Body of pancreas (tissue), 4 donors: ENCODE measurements at regions not wholly inside any gene's neighbourhood (a gene's known extent, or its start where the extent isn't known, plus 50 kb on each side); places are given as distances from the start of the nearest gene placed in this dataset.

Experiments used
- ATAC-seq: fragments of 150-250 bp; one replicate; pipeline ENCODE4 v1.9.1; 2016
- DNase-seq, 4 donors: peaks; one replicate each; pipeline ENCODE4 v3.0.0-alpha.2; 2019
- H3K27ac ChIP-seq, 4 donors: fragments of 200-600 bp; sonication (generic); 1 replicate in 3 of 4; 2 replicates in 1 of 4; pipeline versions ENCODE4 v1.5.1 to v1.6.1; 2016 to 2019; ENCODE audit warnings: mild to moderate bottlenecking in 1 of 4, mixed read lengths in 1 of 4, moderate library complexity in 1 of 4
- H3K27me3 ChIP-seq, 2 donors: fragments of 200-600 bp; sonication (generic); one replicate each; pipeline ENCODE4 v1.6.0; 2016; ENCODE audit warnings: mild to moderate bottlenecking in 1 of 2
- H3K36me3 ChIP-seq, 2 donors: fragments of 200-600 bp; sonication (generic); replicated peaks in 1 of 2; 2 replicates each; pipeline ENCODE4 v1.5.1; 2016; ENCODE audit warnings: low read depth in 2 of 2; ENCODE audit not compliant: insufficient read depth in 1 of 2
- H3K4me1 ChIP-seq: fragments of 200-600 bp; sonication (generic); one replicate; pipeline ENCODE4 v1.6.0; 2016
- H3K4me3 ChIP-seq, 2 donors: fragments of 200-600 bp; sonication (generic); 1 replicate in 1 of 2; 2 replicates in 1 of 2; pipeline ENCODE4 v1.5.1; 2016 to 2019
- H3K9me3 ChIP-seq, 3 donors: fragments of 200-600 bp; sonication (generic); 1 replicate in 2 of 3; 2 replicates in 1 of 3; pipeline ENCODE4 v1.5.1; 2016
- CTCF ChIP-seq, 7 experiments: fragments of 450-650 bp in 4 of 7; fragments of 200-600 bp in 3 of 7; sonication (generic) in 3 of 7; IDR thresholded peaks; one replicate each; pipeline ENCODE4 v1.5.1; 2016 to 2019; ENCODE audit warnings: antibody characterized with exemption in 7 of 7
- POLR2A ChIP-seq, 3 donors: fragments of 450-650 bp; IDR thresholded peaks; one replicate each; pipeline ENCODE4 v1.6.1; 2016; ENCODE audit warnings: antibody characterized with exemption in 3 of 3, mild to moderate bottlenecking in 2 of 3
- WGBS, 2 donors: methylation state at CpG; one replicate each; pipeline ENCODE4 v1.1.5; 2017; 5-methylcytosine and 5-hydroxymethylcytosine counted together
- intact Hi-C: fragments of 100-400 bp; cut with DNase I; formaldehyde crosslinking; loops from one replicate; pipeline ENCODE4 v1.15.1; 2023

- Histone ChIP-seq H3K27ac (no peak overlapping the region), H3K36me3 (no peaks in the 10 kb centered on the region), H3K4me1 (no peaks in the 10 kb centered on the region), H3K27me3 (no peaks in the 10 kb centered on the region), H3K4me3 (no peak overlapping the region), H3K9me3 (peaks cover 0 to 4% (median 0%) of the 10 kb centered on the region in 3 donors)
- 54 to 71% methylated on average over 3 of the region's 3 CpGs for WGBS, 2 donors
- no peak for TF ChIP-seq POLR2A (IDR thresholded peaks at IDR 0.05)
- no peak for TF ChIP-seq CTCF (IDR thresholded peaks at IDR 0.05)
- ATAC-seq = no peak
- no peak for DNase-seq
- intact Hi-C loops = no loop called here
Measured at GRCh38 chr1:83787246-83787998, 211.5 kb downstream of the TTLL7 start.

GRCh38 chr1:83781667-83782066 lies 217.3 kb downstream of the TTLL7 start:
- Histone ChIP-seq H3K4me1 (no peaks in the 10 kb centered on the region), H3K9me3 (peaks cover 0 to 4% (median 0%) of the 10 kb centered on the region in 3 donors), H3K4me3 (no peak overlapping the region), H3K27ac (no peak overlapping the region), H3K36me3 (no peaks in the 10 kb centered on the region), H3K27me3 (no peaks in the 10 kb centered on the region)
- DNase-seq = no peak
- intact Hi-C loops = no loop called here
- no peak for ATAC-seq
- 70 to 89% methylated on average over 2 of the region's 2 CpGs for WGBS, 2 donors
- TF ChIP-seq POLR2A (IDR thresholded peaks at IDR 0.05) (no peak), CTCF (IDR thresholded peaks at IDR 0.05) (no peak)

GRCh38 chr1:83779565-83779964 lies 219.4 kb downstream of the TTLL7 start:
- intact Hi-C loops = no loop called here
- no peak overlapping the region for H3K27ac ChIP-seq
- no peak for TF ChIP-seq CTCF (IDR thresholded peaks at IDR 0.05)
- TF ChIP-seq POLR2A (IDR thresholded peaks at IDR 0.05) = no peak
- no peak for DNase-seq
- ATAC-seq = no peak
- H3K36me3 ChIP-seq = no peaks in the 10 kb centered on the region
- H3K4me1 ChIP-seq = no peaks in the 10 kb centered on the region
- H3K27me3 ChIP-seq = no peaks in the 10 kb centered on the region
- H3K9me3 ChIP-seq = peaks cover 0 to 4% (median 0%) of the 10 kb centered on the region in 3 donors
- H3K4me3 ChIP-seq = no peak overlapping the region

GRCh38 chr1:83777758-83778101 lies 221.2 kb downstream of the TTLL7 start:
- Histone ChIP-seq H3K4me3 (no peak overlapping the region), H3K27me3 (no peaks in the 10 kb centered on the region), H3K4me1 (no peaks in the 10 kb centered on the region), H3K27ac (no peak overlapping the region), H3K9me3 (no peaks in the 10 kb centered on the region), H3K36me3 (no peaks in the 10 kb centered on the region)
- no peak for ATAC-seq
- TF ChIP-seq CTCF (IDR thresholded peaks at IDR 0.05) (no peak), POLR2A (IDR thresholded peaks at IDR 0.05) (no peak)
- 84 to 94% methylated on average over 4 of the region's 4 CpGs for WGBS, 2 donors
- intact Hi-C loops = no loop called here
- no peak for DNase-seq
